ENCODE measurements at regions not wholly inside any gene's neighbourhood (a gene's known extent, or its start where the extent isn't known, plus 50 kb on each side); places are given as distances from the start of the nearest gene placed in this dataset.

DNA sequence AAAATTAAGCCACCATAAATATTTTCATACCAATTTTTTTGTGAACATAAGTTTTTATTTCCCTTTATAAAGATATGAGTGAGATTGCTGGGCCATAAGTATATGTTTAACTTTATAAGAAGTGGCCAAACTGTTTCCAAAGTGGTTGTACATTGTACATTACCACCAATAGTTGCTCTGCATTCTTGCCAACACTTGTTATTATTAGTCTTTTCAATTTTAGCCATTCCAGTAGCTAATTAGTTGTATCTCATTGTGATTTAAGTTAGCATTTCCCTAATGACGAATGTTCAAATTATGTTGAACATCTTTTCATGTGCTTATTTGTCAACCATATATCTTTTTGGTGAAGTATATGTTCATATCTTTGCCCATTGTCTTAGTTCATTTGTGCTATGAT lies 64.0 kb upstream of the DNAH14 start:
- Histone ChIP-seq H3K4me3 (ENCODE audit: low read depth in 1 of 3, low read length in 3 of 3) (no peak overlapping the region), H3K27me3 (ENCODE audit: control insufficient read depth in 3 of 3, insufficient read depth in 3 of 3, low read length in 3 of 3) (no peaks in the 10 kb centered on the region), H3K27ac (ENCODE audit: low read depth in 1 of 3, low read length in 2 of 3) (no peak overlapping the region), H3K9me3 (ENCODE audit: control insufficient read depth in 2 of 2, insufficient read depth in 1 of 2, low read depth in 1 of 2, low read length in 1 of 2) (no peaks in the 10 kb centered on the region), H3K36me3 (ENCODE audit: control insufficient read depth in 3 of 3, insufficient read depth in 2 of 3, low read depth in 1 of 3, low read length in 3 of 3) (no peaks in the 10 kb centered on the region), H3K4me1 (ENCODE audit: control insufficient read depth in 3 of 3, insufficient read depth in 2 of 3, low read depth in 1 of 3, low read length in 2 of 3) (peaks cover 0 to 4% (median 0%) of the 10 kb centered on the region in 3 donors)
- 81 to 89% (median 86%) methylated on average over 1 of the region's 1 CpG for WGBS, 3 donors
- no peak for FAIRE-seq
- no peak for DNase-seq

GRCh38 chr1:224866940-224867339 lies 62.5 kb upstream of the DNAH14 start:
- no peak for DNase-seq

GRCh38 chr1:224867715-224868114 lies 61.8 kb upstream of the DNAH14 start:
- Histone ChIP-seq H3K36me3 (ENCODE audit: control insufficient read depth in 3 of 3, insufficient read depth in 2 of 3, low read depth in 1 of 3, low read length in 3 of 3) (no peaks in the 10 kb centered on the region), H3K9me3 (ENCODE audit: control insufficient read depth in 2 of 2, insufficient read depth in 1 of 2, low read depth in 1 of 2, low read length in 1 of 2) (no peaks in the 10 kb centered on the region), H3K4me1 (ENCODE audit: control insufficient read depth in 3 of 3, insufficient read depth in 2 of 3, low read depth in 1 of 3, low read length in 2 of 3) (peaks cover 0 to 5% (median 0%) of the 10 kb centered on the region in 3 donors), H3K27ac (ENCODE audit: low read depth in 1 of 3, low read length in 2 of 3) (no peak overlapping the region), H3K4me3 (ENCODE audit: low read depth in 1 of 3, low read length in 3 of 3) (no peak overlapping the region), H3K27me3 (ENCODE audit: control insufficient read depth in 3 of 3, insufficient read depth in 3 of 3, low read length in 3 of 3) (no peaks in the 10 kb centered on the region)
- DNase-seq (no peak), FAIRE-seq (no peak)

More at GRCh38 chr1:224866940-224867339, 62.5 kb upstream of the DNAH14 start:
- Histone ChIP-seq H3K27ac (ENCODE audit: low read depth in 1 of 3, low read length in 2 of 3) (no peak overlapping the region), H3K27me3 (ENCODE audit: control insufficient read depth in 3 of 3, insufficient read depth in 3 of 3, low read length in 3 of 3) (no peaks in the 10 kb centered on the region), H3K9me3 (ENCODE audit: control insufficient read depth in 2 of 2, insufficient read depth in 1 of 2, low read depth in 1 of 2, low read length in 1 of 2) (no peaks in the 10 kb centered on the region), H3K4me3 (ENCODE audit: low read depth in 1 of 3, low read length in 3 of 3) (no peak overlapping the region), H3K36me3 (ENCODE audit: control insufficient read depth in 3 of 3, insufficient read depth in 2 of 3, low read depth in 1 of 3, low read length in 3 of 3) (no peaks in the 10 kb centered on the region), H3K4me1 (ENCODE audit: control insufficient read depth in 3 of 3, insufficient read depth in 2 of 3, low read depth in 1 of 3, low read length in 2 of 3) (no peaks in the 10 kb centered on the region)
- FAIRE-seq, result no peak

GRCh38 chr1:224872832-224873433 lies 56.5 kb upstream of the DNAH14 start:
- Histone ChIP-seq H3K4me1 (ENCODE audit: control insufficient read depth in 3 of 3, insufficient read depth in 2 of 3, low read depth in 1 of 3, low read length in 2 of 3) (peaks cover 0 to 29% (median 0%) of the 10 kb centered on the region in 3 donors), H3K9me3 (ENCODE audit: control insufficient read depth in 2 of 2, insufficient read depth in 1 of 2, low read depth in 1 of 2, low read length in 1 of 2) (no peaks in the 10 kb centered on the region), H3K27me3 (ENCODE audit: control insufficient read depth in 3 of 3, insufficient read depth in 3 of 3, low read length in 3 of 3) (no peaks in the 10 kb centered on the region), H3K4me3 (ENCODE audit: low read depth in 1 of 3, low read length in 3 of 3) (no peak overlapping the region), H3K36me3 (ENCODE audit: control insufficient read depth in 3 of 3, insufficient read depth in 2 of 3, low read depth in 1 of 3, low read length in 3 of 3) (no peaks in the 10 kb centered on the region), H3K27ac (ENCODE audit: low read depth in 1 of 3, low read length in 2 of 3) (peak overlapping the region in 1 of 3 donors; percentile 61)
- FAIRE-seq (no peak), DNase-seq (no peak)
- 31 to 48% (median 36%) methylated on average over 4 of the region's 4 CpGs for WGBS, 3 donors

DNA sequence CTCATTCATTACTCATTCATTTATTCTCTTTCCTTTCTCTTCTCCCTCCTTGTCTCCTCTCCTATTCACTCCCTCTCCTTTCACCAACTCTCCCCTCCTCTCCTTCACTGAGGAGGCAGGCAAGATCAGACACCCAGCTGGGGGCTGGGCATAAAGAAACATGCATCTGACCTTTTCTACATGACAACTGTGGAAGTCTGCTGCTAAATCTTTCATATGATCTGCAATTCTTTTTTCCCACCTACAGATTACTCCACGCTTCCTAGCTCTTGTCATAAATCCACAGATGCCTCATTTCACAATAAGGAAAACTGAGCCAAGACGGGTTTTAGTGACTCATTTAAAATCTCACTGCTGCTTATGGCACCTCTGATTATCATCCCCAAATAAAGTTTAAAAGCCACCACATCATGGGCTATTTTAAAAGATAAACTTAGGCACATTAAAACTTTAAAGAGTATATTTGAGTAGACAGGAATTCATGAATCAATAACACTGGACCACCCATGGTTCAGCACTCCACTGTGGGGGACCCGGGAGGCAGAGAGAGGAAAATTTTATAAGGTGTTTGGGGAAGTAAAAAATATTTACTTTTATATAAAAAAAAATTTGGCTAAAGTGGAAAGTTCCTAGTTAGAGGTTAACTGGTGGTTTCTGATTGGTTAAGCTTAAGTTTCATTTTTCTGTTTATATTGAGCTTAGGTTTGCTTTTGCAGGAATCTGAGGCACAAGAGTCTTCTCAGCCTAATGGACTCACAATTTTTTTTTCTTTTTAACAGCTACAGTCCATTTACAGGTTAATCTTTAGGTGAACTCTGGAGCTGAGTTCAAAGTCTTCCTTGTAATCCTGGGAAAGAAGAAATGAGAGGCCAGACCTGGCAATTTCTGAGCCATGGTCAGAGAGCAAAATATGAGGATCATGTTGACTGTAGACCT lies 55.8 kb upstream of the DNAH14 start:
- DNase-seq (peak; percentile 49 to 90), FAIRE-seq (no peak)
- Histone ChIP-seq H3K9me3 (ENCODE audit: control insufficient read depth in 2 of 2, insufficient read depth in 1 of 2, low read depth in 1 of 2, low read length in 1 of 2) (no peaks in the 10 kb centered on the region), H3K27ac (ENCODE audit: low read depth in 1 of 3, low read length in 2 of 3) (peak overlapping the region in 1 of 3 donors; percentile 61), H3K36me3 (ENCODE audit: control insufficient read depth in 3 of 3, insufficient read depth in 2 of 3, low read depth in 1 of 3, low read length in 3 of 3) (no peaks in the 10 kb centered on the region), H3K4me1 (ENCODE audit: control insufficient read depth in 3 of 3, insufficient read depth in 2 of 3, low read depth in 1 of 3, low read length in 2 of 3) (peaks cover 0 to 29% (median 0%) of the 10 kb centered on the region in 3 donors), H3K4me3 (ENCODE audit: low read depth in 1 of 3, low read length in 3 of 3) (no peak overlapping the region), H3K27me3 (ENCODE audit: control insufficient read depth in 3 of 3, insufficient read depth in 3 of 3, low read length in 3 of 3) (no peaks in the 10 kb centered on the region)
- WGBS, 3 donors, result 7 to 23% (median 10%) methylated on average over 3 of the region's 3 CpGs

GRCh38 chr1:224874775-224875174 lies 54.7 kb upstream of the DNAH14 start:
- WGBS, 3 donors, result 11 to 18% (median 12%) methylated on average over 7 of the region's 7 CpGs
- Histone ChIP-seq H3K27ac (ENCODE audit: low read depth in 1 of 3, low read length in 2 of 3) (peak overlapping the region in 1 of 3 donors; percentile 67), H3K4me3 (ENCODE audit: low read depth in 1 of 3, low read length in 3 of 3) (no peak overlapping the region)

GRCh38 chr1:224879162-224879803 lies 50.2 kb upstream of the DNAH14 start:
- no peaks in the 10 kb centered on the region for H3K36me3 ChIP-seq (ENCODE audit: control insufficient read depth in 3 of 3, insufficient read depth in 2 of 3, low read depth in 1 of 3, low read length in 3 of 3)
- peaks cover 0 to 32% (median 0%) of the 10 kb centered on the region in 3 donors for H3K4me1 ChIP-seq (ENCODE audit: control insufficient read depth in 3 of 3, insufficient read depth in 2 of 3, low read depth in 1 of 3, low read length in 2 of 3)
- DNase-seq, result no peak
- no peaks in the 10 kb centered on the region for H3K9me3 ChIP-seq (ENCODE audit: control insufficient read depth in 2 of 2, insufficient read depth in 1 of 2, low read depth in 1 of 2, low read length in 1 of 2)
- H3K4me3 ChIP-seq (ENCODE audit: low read depth in 1 of 3, low read length in 3 of 3), result no peak overlapping the region
- no peaks in the 10 kb centered on the region for H3K27me3 ChIP-seq (ENCODE audit: control insufficient read depth in 3 of 3, insufficient read depth in 3 of 3, low read length in 3 of 3)
- FAIRE-seq, result no peak
- 52 to 73% (median 68%) methylated on average over 5 of the region's 5 CpGs for WGBS, 3 donors
- H3K27ac ChIP-seq (ENCODE audit: low read depth in 1 of 3, low read length in 2 of 3), result no peak overlapping the region

More at GRCh38 chr1:224874775-224875174, 54.7 kb upstream of the DNAH14 start:
- no peaks in the 10 kb centered on the region for H3K36me3 ChIP-seq (ENCODE audit: control insufficient read depth in 3 of 3, insufficient read depth in 2 of 3, low read depth in 1 of 3, low read length in 3 of 3)
- peaks cover 0 to 30% (median 0%) of the 10 kb centered on the region in 3 donors for H3K4me1 ChIP-seq (ENCODE audit: control insufficient read depth in 3 of 3, insufficient read depth in 2 of 3, low read depth in 1 of 3, low read length in 2 of 3)
- FAIRE-seq (no peak), DNase-seq (peak in 1 of 2 donors; percentile 35)
- no peaks in the 10 kb centered on the region for H3K27me3 ChIP-seq (ENCODE audit: control insufficient read depth in 3 of 3, insufficient read depth in 3 of 3, low read length in 3 of 3)
- H3K9me3 ChIP-seq (ENCODE audit: control insufficient read depth in 2 of 2, insufficient read depth in 1 of 2, low read depth in 1 of 2, low read length in 1 of 2), result no peaks in the 10 kb centered on the region

Measured in small intestine (tissue), 7 donors.